H9 (cell line): ENCODE measurements at regions not wholly inside any gene's neighbourhood (a gene's known extent, or its start where the extent isn't known, plus 50 kb on each side); places are given as distances from the start of the nearest gene placed in this dataset.

Source experiments
- DNase-seq: peaks from one replicate; pipeline ENCODE4 v3.0.0-alpha.2; 2017
- H2AFZ ChIP-seq: one replicate; pipeline ENCODE4 v1.6.1; 2013; ENCODE audit warnings: mild to moderate bottlenecking, low read length, control low read depth, moderate library complexity
- H2AK5ac ChIP-seq: 2 replicates; pipeline ENCODE4 v1.6.1; 2013; ENCODE audit warnings: low read length, control low read depth, mixed read lengths; ENCODE audit not compliant: insufficient read length
- H2BK120ac ChIP-seq: one replicate; pipeline ENCODE4 v1.6.1; 2013; ENCODE audit warnings: low read depth, mild to moderate bottlenecking, low read length, control low read depth, inconsistent platforms; ENCODE audit not compliant: poor library complexity, severe bottlenecking
- H2BK12ac ChIP-seq: 2 replicates; pipeline ENCODE4 v1.6.1; 2013; ENCODE audit warnings: low read length, control low read depth, mixed read lengths, low read depth; ENCODE audit not compliant: insufficient read length
- H2BK15ac ChIP-seq: 2 replicates; pipeline ENCODE4 v1.6.1; 2013; ENCODE audit warnings: low read depth, low read length, control low read depth
- H2BK20ac ChIP-seq: one replicate; pipeline ENCODE4 v1.6.1; 2013; ENCODE audit warnings: low read depth, mild to moderate bottlenecking, low read length, control low read depth, inconsistent platforms; ENCODE audit not compliant: poor library complexity, severe bottlenecking
- H2BK5ac ChIP-seq: 2 replicates; pipeline ENCODE4 v1.6.1; 2013; ENCODE audit warnings: low read length, control low read depth, mixed read lengths; ENCODE audit not compliant: insufficient read length
- H3K14ac ChIP-seq: 2 replicates; pipeline ENCODE4 v1.6.1; 2013; ENCODE audit warnings: low read length, control low read depth; ENCODE audit not compliant: insufficient read depth
- H3K18ac ChIP-seq: 2 replicates; pipeline ENCODE4 v1.6.1; 2013; ENCODE audit warnings: low read depth, mild to moderate bottlenecking, mixed read lengths, low read length, control low read depth; ENCODE audit not compliant: insufficient read length
- H3K23ac ChIP-seq: 2 replicates; pipeline ENCODE4 v1.6.1; 2013; ENCODE audit warnings: low read length, control low read depth, mixed read lengths, low read depth; ENCODE audit not compliant: insufficient read length
- H3K23me2 ChIP-seq: 2 replicates; pipeline ENCODE4 v1.6.1; 2013; ENCODE audit warnings: low read depth, mild to moderate bottlenecking, mixed read lengths, low read length, control low read depth; ENCODE audit not compliant: insufficient read length, poor library complexity, severe bottlenecking
- H3K27ac ChIP-seq: 2 replicates; pipeline ENCODE4 v1.5.1; 2013; ENCODE audit warnings: low read length, control low read depth, mixed read lengths, low read depth; ENCODE audit not compliant: insufficient read length
- H3K27me3 ChIP-seq: 2 replicates; pipeline ENCODE4 v1.6.1; 2013; ENCODE audit warnings: low read length, control low read depth, inconsistent platforms; ENCODE audit not compliant: insufficient read depth
- H3K4ac ChIP-seq: 2 replicates; pipeline ENCODE4 v1.6.1; 2013; ENCODE audit warnings: low read depth, mild to moderate bottlenecking, control low read depth, inconsistent platforms, low read length, moderate library complexity
- H3K4me1 ChIP-seq: 2 replicates; pipeline ENCODE4 v1.6.1; 2013; ENCODE audit warnings: low read length, control low read depth, inconsistent platforms; ENCODE audit not compliant: insufficient read depth
- H3K4me2 ChIP-seq: 2 replicates; pipeline ENCODE4 v1.6.1; 2013; ENCODE audit warnings: low read length, control low read depth, mixed read lengths; ENCODE audit not compliant: insufficient read length, insufficient read depth
- H3K56ac ChIP-seq: 2 replicates; pipeline ENCODE4 v1.6.1; 2013; ENCODE audit warnings: low read depth, mild to moderate bottlenecking, mixed read lengths, low read length, control low read depth; ENCODE audit not compliant: insufficient read length
- H3K79me1 ChIP-seq: 2 replicates; pipeline ENCODE4 v1.6.1; 2013; ENCODE audit warnings: low read depth, mild to moderate bottlenecking, moderate library complexity, low read length, control low read depth, inconsistent platforms; ENCODE audit not compliant: insufficient read depth, poor library complexity, severe bottlenecking
- H3K79me2 ChIP-seq: 2 replicates; pipeline ENCODE4 v1.6.1; 2013; ENCODE audit warnings: low read length, control low read depth, inconsistent platforms; ENCODE audit not compliant: insufficient read depth
- H3K9ac ChIP-seq: 2 replicates; pipeline ENCODE4 v1.6.1; 2013; ENCODE audit warnings: low read length, control low read depth, mixed read lengths; ENCODE audit not compliant: insufficient read length; ENCODE audit errors: extremely low read depth
- H3K9me3 ChIP-seq: one replicate; pipeline ENCODE4 v1.6.1; 2013; ENCODE audit warnings: low read depth, low read length, inconsistent platforms; ENCODE audit not compliant: control insufficient read depth
- H3T11ph ChIP-seq: one replicate; pipeline ENCODE4 v1.6.1; 2013; ENCODE audit warnings: mild to moderate bottlenecking, low read length, control low read depth, inconsistent platforms
- H4K20me1 ChIP-seq: one replicate; pipeline ENCODE4 v1.6.1; 2013; ENCODE audit not compliant: control insufficient read depth, insufficient read length, insufficient read depth
- H4K5ac ChIP-seq: 2 replicates; pipeline ENCODE4 v1.6.1; 2013; ENCODE audit warnings: low read depth, mild to moderate bottlenecking, mixed read lengths, low read length, control low read depth; ENCODE audit not compliant: insufficient read length
- H4K8ac ChIP-seq: replicated peaks from 2 replicates; pipeline ENCODE4 v1.6.1; 2013; ENCODE audit warnings: low read length, control low read depth, mixed read lengths, low read depth; ENCODE audit not compliant: insufficient read length
- H4K91ac ChIP-seq: 2 replicates; pipeline ENCODE4 v1.6.1; 2013; ENCODE audit warnings: low read depth, mild to moderate bottlenecking, moderate library complexity, mixed read lengths, low read length, control low read depth; ENCODE audit not compliant: insufficient read length
- H3K27ac Mint-ChIP-seq, 3 experiments: 2 replicates in 2 of 3; 3 replicates in 1 of 3; pipeline ENCODE4 v1.8.0; 2020 to 2021; ENCODE audit warnings: mixed read lengths in 3 of 3, mild to moderate bottlenecking in 1 of 3, moderate library complexity in 1 of 3
- H3K27me3 Mint-ChIP-seq: 2 replicates; pipeline ENCODE4 v1.8.0; 2021; ENCODE audit warnings: low read depth, mild to moderate bottlenecking, moderate library complexity, mixed read lengths
- H3K36me3 Mint-ChIP-seq, 3 experiments: 2 replicates in 2 of 3; 3 replicates in 1 of 3; pipeline ENCODE4 v1.8.0; 2020 to 2021; ENCODE audit warnings: low read depth in 3 of 3, mixed read lengths in 3 of 3; ENCODE audit not compliant: insufficient read depth in 1 of 3
- H3K4me1 Mint-ChIP-seq, 2 experiments: 2 replicates each; pipeline ENCODE4 v1.8.0; 2020; ENCODE audit warnings: mixed read lengths in 2 of 2
- H3K4me3 Mint-ChIP-seq, 2 experiments: 2 replicates in 1 of 2; 3 replicates in 1 of 2; pipeline ENCODE4 v1.8.0; 2020 to 2021; ENCODE audit warnings: mild to moderate bottlenecking in 2 of 2, mixed read lengths in 2 of 2, moderate library complexity in 1 of 2
- H3K9me3 Mint-ChIP-seq, 2 experiments: 2 replicates in 1 of 2; 3 replicates in 1 of 2; pipeline ENCODE4 v1.8.0; 2020; ENCODE audit warnings: mild to moderate bottlenecking in 2 of 2, mixed read lengths in 2 of 2, moderate library complexity in 1 of 2
- CTCF ChIP-seq: fragments of 200-600 bp; sonication (generic); conservative IDR thresholded peaks from 3 replicates; pipeline ENCODE4 v1.8.0; 2021; ENCODE audit warnings: antibody characterized with exemption, mild to moderate bottlenecking
- WGBS: extraction: QIAGEN DNeasy Blood & Tissue Kit; methylation state at CpG from one replicate; pipeline ENCODE4 v1.1.7; 2013; ENCODE audit warnings: missing lambda C conversion rate, low lambda C conversion rate, mixed read lengths; ENCODE audit not compliant: insufficient read length; ENCODE audit errors: extremely low coverage; 5-methylcytosine and 5-hydroxymethylcytosine counted together

GRCh38 chr11:91653079-91653754, 571.4 kb upstream of the FAT3 start:
- Histone ChIP-seq H4K91ac (no peak overlapping the region), H2BK120ac (no peak overlapping the region), H3T11ph (no peak overlapping the region), H3K4me2 (no peak overlapping the region), H3K56ac (no peak overlapping the region), H2BK5ac (no peak overlapping the region), H3K4me1 (no peaks in the 10 kb centered on the region), H3K27ac (no peak overlapping the region), H3K4ac (no peak overlapping the region), H4K8ac (no peak overlapping the region), H3K27me3 (no peaks in the 10 kb centered on the region), H3K23ac (no peak overlapping the region), H2BK20ac (no peak overlapping the region), H4K20me1 (no peaks in the 10 kb centered on the region), H4K5ac (no peak overlapping the region), H3K9me3 (no peaks in the 10 kb centered on the region), H2BK15ac (no peak overlapping the region), H3K14ac (no peak overlapping the region; the same call in 1 of the 2 replicates), H3K79me1 (no peaks in the 10 kb centered on the region), H3K23me2 (no peaks in the 10 kb centered on the region), H3K9ac (no peak overlapping the region), H3K79me2 (no peaks in the 10 kb centered on the region), H3K18ac (no peak overlapping the region), H2AK5ac (no peak overlapping the region), H2BK12ac (no peak overlapping the region), H2AFZ (no peak overlapping the region)
- no peak for DNase-seq
- no peaks in the 10 kb centered on the region for H3K36me3 Mint-ChIP-seq
- H3K27ac Mint-ChIP-seq = no peak overlapping the region
- no peak overlapping the region for H3K4me3 Mint-ChIP-seq
- peaks cover 0 to 2% of the 10 kb centered on the region in 2 experiments; a peak in 1 of 4 replicates for H3K4me1 Mint-ChIP-seq
- TF ChIP-seq CTCF = no peak
- no peaks in the 10 kb centered on the region; a peak in 1 of 5 replicates for H3K9me3 Mint-ChIP-seq
- no CpG with 5 or more reads among the region's 2 CpGs for whole genome bisulfite sequencing
- peaks cover 2% of the 10 kb centered on the region; the same call in 1 of the 2 replicates for H3K27me3 Mint-ChIP-seq
